Tibial nerve (tissue), 4 donors: ENCODE measurements at regions not wholly inside any gene's neighbourhood (a gene's known extent, or its start where the extent isn't known, plus 50 kb on each side); places are given as distances from the start of the nearest gene placed in this dataset.

Source experiments
- DNase-seq, 2 donors: peaks; one replicate each; pipeline ENCODE4 v3.0.0-alpha.2; 2019; ENCODE audit warnings: low spot score in 2 of 2
- H3K27ac ChIP-seq, 4 donors: fragments of 200-600 bp; sonication (generic) in 3 of 4; one replicate each; pipeline ENCODE4 v1.5.1; 2017 to 2019; ENCODE audit warnings: mild to moderate bottlenecking in 1 of 4
- H3K27me3 ChIP-seq, 2 donors: fragments of 200-600 bp; sonication (generic) in 1 of 2; one replicate each; pipeline versions ENCODE4 v1.5.1 to v1.6.0; 2017 to 2019
- H3K36me3 ChIP-seq, 3 donors: fragments of 200-600 bp; sonication (generic); one replicate each; pipeline ENCODE4 v1.5.1; 2018 to 2019
- H3K4me1 ChIP-seq, 4 donors: fragments of 200-600 bp; sonication (generic) in 3 of 4; one replicate each; pipeline ENCODE4 v1.5.1; 2017 to 2019
- H3K4me3 ChIP-seq, 4 donors: fragments of 200-600 bp; sonication (generic) in 3 of 4; one replicate each; pipeline ENCODE4 v1.5.1; 2017 to 2019; ENCODE audit warnings: mild to moderate bottlenecking in 1 of 4, moderate library complexity in 1 of 4
- H3K9me3 ChIP-seq, 4 donors: fragments of 200-600 bp; sonication (generic) in 3 of 4; one replicate each; pipeline ENCODE4 v1.5.1; 2017 to 2019
- CTCF ChIP-seq, 5 experiments: fragments of 200-600 bp in 3 of 5; fragments of 450-650 bp in 2 of 5; sonication (generic) in 3 of 5; IDR thresholded peaks; one replicate each; pipeline ENCODE4 v1.5.1; 2016 to 2019; ENCODE audit warnings: antibody characterized with exemption in 5 of 5, mild to moderate bottlenecking in 3 of 5, moderate library complexity in 2 of 5
- EP300 ChIP-seq, 2 donors: sonication (generic); formaldehyde crosslinking; IDR thresholded peaks; one replicate each; pipeline ENCODE4 v1.6.1; 2017; ENCODE audit warnings: antibody characterized with exemption in 2 of 2, mild to moderate bottlenecking in 1 of 2
- POLR2A ChIP-seq, 2 donors: fragments of 450-650 bp; IDR thresholded peaks; one replicate each; pipeline ENCODE4 v1.6.1; 2017; ENCODE audit warnings: antibody characterized with exemption in 2 of 2, mild to moderate bottlenecking in 2 of 2, moderate library complexity in 2 of 2
- WGBS, 2 donors: methylation state at CpG; one replicate each; pipeline ENCODE4 v1.1.5; 2018; 5-methylcytosine and 5-hydroxymethylcytosine counted together

GRCh38 chr9:75591972-75592371 is 298.5 kb upstream of the PCSK5 start:
- WGBS, 2 donors, result 55 to 76% methylated on average over 3 of the region's 3 CpGs
- peak in 1 of 2 donors; percentile 43 for DNase-seq

GRCh38 chr9:75592586-75592985 is 297.9 kb upstream of the PCSK5 start:
- no peak overlapping the region for H3K4me3 ChIP-seq
- H3K27ac ChIP-seq, result peak overlapping the region in 1 of 4 donors; percentile 35
- H3K27me3 ChIP-seq, result no peaks in the 10 kb centered on the region
- no peaks in the 10 kb centered on the region for H3K36me3 ChIP-seq
- H3K9me3 ChIP-seq, result peaks cover 0 to 4% (median 0%) of the 10 kb centered on the region in 4 donors
- H3K4me1 ChIP-seq, result peaks cover 0 to 6% (median 0%) of the 10 kb centered on the region in 4 donors
- TF ChIP-seq EP300 (IDR thresholded peaks at IDR 0.05) (no peak), CTCF (IDR thresholded peaks at IDR 0.05) (no peak), POLR2A (IDR thresholded peaks at IDR 0.05) (no peak)
- 87 to 88% methylated on average over 1 of the region's 1 CpG for WGBS, 2 donors
- no peak for DNase-seq

More at GRCh38 chr9:75591972-75592371, 298.5 kb upstream of the PCSK5 start:
- H3K4me1 ChIP-seq, result peaks cover 0 to 6% (median 0%) of the 10 kb centered on the region in 4 donors
- H3K9me3 ChIP-seq, result peaks cover 0 to 4% (median 0%) of the 10 kb centered on the region in 4 donors
- no peaks in the 10 kb centered on the region for H3K36me3 ChIP-seq
- H3K27ac ChIP-seq, result peak overlapping the region in 2 of 4 donors; percentile 34 to 35
- peak in 1 of 2 donors; percentile 64 for TF ChIP-seq EP300 (IDR thresholded peaks at IDR 0.05)
- TF ChIP-seq CTCF (IDR thresholded peaks at IDR 0.05), result no peak
- TF ChIP-seq POLR2A (IDR thresholded peaks at IDR 0.05), result no peak
- H3K4me3 ChIP-seq, result no peak overlapping the region
- H3K27me3 ChIP-seq, result no peaks in the 10 kb centered on the region

- Histone ChIP-seq H3K27ac (no peak overlapping the region), H3K4me3 (no peak overlapping the region), H3K36me3 (no peaks in the 10 kb centered on the region), H3K4me1 (peaks cover 0 to 6% (median 0%) of the 10 kb centered on the region in 4 donors), H3K9me3 (peaks cover 0 to 4% (median 0%) of the 10 kb centered on the region in 4 donors), H3K27me3 (no peaks in the 10 kb centered on the region)
- no peak for DNase-seq
- TF ChIP-seq EP300 (IDR thresholded peaks at IDR 0.05), result no peak
- no peak for TF ChIP-seq CTCF (IDR thresholded peaks at IDR 0.05)
- no peak for TF ChIP-seq POLR2A (IDR thresholded peaks at IDR 0.05)
Measured at GRCh38 chr9:75593920-75594319, 296.6 kb upstream of the PCSK5 start.

- H3K9me3 ChIP-seq, result no peaks in the 10 kb centered on the region
- H3K4me1 ChIP-seq, result no peaks in the 10 kb centered on the region
- no peak for DNase-seq
- 79 to 80% methylated on average over 1 of the region's 1 CpG for WGBS, 2 donors
- H3K4me3 ChIP-seq, result no peak overlapping the region
- H3K27me3 ChIP-seq, result no peaks in the 10 kb centered on the region
- no peaks in the 10 kb centered on the region for H3K36me3 ChIP-seq
- TF ChIP-seq CTCF (IDR thresholded peaks at IDR 0.05) (no peak), EP300 (IDR thresholded peaks at IDR 0.05) (no peak)
- H3K27ac ChIP-seq, result no peak overlapping the region
Measured at GRCh38 chr9:75599126-75599525, 291.3 kb upstream of the PCSK5 start.

GRCh38 chr9:75601280-75601679 is 289.2 kb upstream of the PCSK5 start:
- H3K27me3 ChIP-seq, result no peaks in the 10 kb centered on the region
- H3K27ac ChIP-seq, result no peak overlapping the region
- H3K4me3 ChIP-seq, result no peak overlapping the region
- DNase-seq, result no peak
- no peaks in the 10 kb centered on the region for H3K36me3 ChIP-seq
- no peak for TF ChIP-seq POLR2A (IDR thresholded peaks at IDR 0.05)
- TF ChIP-seq EP300 (IDR thresholded peaks at IDR 0.05), result no peak
- no peaks in the 10 kb centered on the region for H3K4me1 ChIP-seq
- H3K9me3 ChIP-seq, result no peaks in the 10 kb centered on the region
- 90 to 93% methylated on average over 2 of the region's 2 CpGs for WGBS, 2 donors

- Histone ChIP-seq H3K4me3 (no peak overlapping the region), H3K27ac (no peak overlapping the region), H3K9me3 (no peaks in the 10 kb centered on the region), H3K36me3 (no peaks in the 10 kb centered on the region), H3K4me1 (no peaks in the 10 kb centered on the region), H3K27me3 (no peaks in the 10 kb centered on the region)
- TF ChIP-seq EP300 (IDR thresholded peaks at IDR 0.05) (no peak), CTCF (IDR thresholded peaks at IDR 0.05) (no peak), POLR2A (IDR thresholded peaks at IDR 0.05) (no peak)
- 78 to 83% methylated on average over 4 of the region's 4 CpGs for WGBS, 2 donors
- no peak for DNase-seq
Measured at GRCh38 chr9:75602060-75602459, 288.4 kb upstream of the PCSK5 start.
